ENCODE measurements at regions not wholly inside any gene's neighbourhood (a gene's known extent, or its start where the extent isn't known, plus 50 kb on each side); places are given as distances from the start of the nearest gene placed in this dataset.

GRCh38 chr4:154018659-154019058 is 229.8 kb upstream of the SFRP2 start:
- H3K4me3 Mint-ChIP-seq, result no peak overlapping the region
- no peaks in the 10 kb centered on the region for H3K36me3 Mint-ChIP-seq (ENCODE audit: insufficient read depth in 1 of 3, low read depth in 3 of 3)
- Histone ChIP-seq H3K4me1 (ENCODE audit: insufficient read depth, low read length) (no peaks in the 10 kb centered on the region), H3K9ac (ENCODE audit: extremely low read depth, insufficient read length, low read length) (no peak overlapping the region), H3K79me2 (ENCODE audit: insufficient read depth, low read length) (no peaks in the 10 kb centered on the region), H3K18ac (ENCODE audit: insufficient read length, low read depth, low read length) (no peak overlapping the region), H2BK20ac (ENCODE audit: low read depth, low read length, poor library complexity, severe bottlenecking) (no peak overlapping the region), H4K8ac (replicated peaks; ENCODE audit: insufficient read length, low read depth, low read length) (no peak overlapping the region), H2AFZ (ENCODE audit: low read length) (no peak overlapping the region), H2AK5ac (ENCODE audit: insufficient read length, low read length) (no peak overlapping the region), H3K27ac (ENCODE audit: insufficient read length, low read depth, low read length) (no peak overlapping the region), H3K4ac (ENCODE audit: low read depth, low read length) (no peak overlapping the region), H2BK12ac (ENCODE audit: insufficient read length, low read depth, low read length) (no peak overlapping the region), H2BK120ac (ENCODE audit: low read depth, low read length, poor library complexity, severe bottlenecking) (no peak overlapping the region), H4K20me1 (ENCODE audit: control insufficient read depth, insufficient read depth, insufficient read length) (no peaks in the 10 kb centered on the region), H3K23me2 (ENCODE audit: insufficient read length, low read depth, low read length, poor library complexity, severe bottlenecking) (no peaks in the 10 kb centered on the region), H3T11ph (ENCODE audit: low read length) (no peak overlapping the region), H3K23ac (ENCODE audit: insufficient read length, low read depth, low read length) (no peak overlapping the region), H3K14ac (ENCODE audit: insufficient read depth, low read length) (no peak overlapping the region), H3K79me1 (ENCODE audit: insufficient read depth, low read depth, low read length, poor library complexity, severe bottlenecking) (no peaks in the 10 kb centered on the region), H3K27me3 (ENCODE audit: insufficient read depth, low read length) (no peaks in the 10 kb centered on the region), H3K9me3 (ENCODE audit: control insufficient read depth, low read depth, low read length) (no peaks in the 10 kb centered on the region), H4K5ac (ENCODE audit: insufficient read length, low read depth, low read length) (no peak overlapping the region), H3K56ac (ENCODE audit: insufficient read length, low read depth, low read length) (no peak overlapping the region), H2BK15ac (ENCODE audit: low read depth, low read length) (no peak overlapping the region), H3K4me2 (ENCODE audit: insufficient read depth, insufficient read length, low read length) (no peak overlapping the region), H4K91ac (ENCODE audit: insufficient read length, low read depth, low read length) (no peak overlapping the region), H2BK5ac (ENCODE audit: insufficient read length, low read length) (no peak overlapping the region)
- peaks cover 3% of the 10 kb centered on the region for H3K27me3 Mint-ChIP-seq (ENCODE audit: low read depth)
- peak; percentile 77 for DNase-seq
- WGBS (ENCODE audit: extremely low coverage, insufficient read length, low lambda C conversion rate), result no CpG with 5 or more reads among the region's 4 CpGs
- no peaks in the 10 kb centered on the region; a peak in 1 of 5 replicates for H3K9me3 Mint-ChIP-seq
- no peak overlapping the region for H3K27ac Mint-ChIP-seq
- peaks cover 6 to 11% of the 10 kb centered on the region in 2 experiments for H3K4me1 Mint-ChIP-seq
- TF ChIP-seq CTCF (conservative IDR thresholded peaks at IDR 0.05), result peak; percentile 66

Measured in H9 (cell line).